Right ventricle myocardium inferior (tissue), 1 donor: ENCODE measurements at regions not wholly inside any gene's neighbourhood (a gene's known extent, or its start where the extent isn't known, plus 50 kb on each side); places are given as distances from the start of the nearest gene placed in this dataset.
"Not testable (repeated sequence)": the region's sequence is repeated elsewhere in the genome, so short reads cannot be mapped to it uniquely, and the experiment has no call there.

Source experiments
- ATAC-seq: fragments of 200-7000 bp; cut with Tn5 transposase; one replicate; pipeline ENCODE4 v1.9.1; 2020; ENCODE audit warnings: mild to moderate bottlenecking, moderate library complexity
- DNase-seq: peaks from one replicate; pipeline ENCODE4 v3.0.0; 2021; ENCODE audit errors: missing footprints
- intact Hi-C: fragments of 100-400 bp; cut with DNase I; formaldehyde crosslinking; loops from one replicate; pipeline ENCODE4 v1.11.0; 2022
- donor health status: DM: no; HTN: yes; CAD: no; lungs with severe emphysema.

DNA sequence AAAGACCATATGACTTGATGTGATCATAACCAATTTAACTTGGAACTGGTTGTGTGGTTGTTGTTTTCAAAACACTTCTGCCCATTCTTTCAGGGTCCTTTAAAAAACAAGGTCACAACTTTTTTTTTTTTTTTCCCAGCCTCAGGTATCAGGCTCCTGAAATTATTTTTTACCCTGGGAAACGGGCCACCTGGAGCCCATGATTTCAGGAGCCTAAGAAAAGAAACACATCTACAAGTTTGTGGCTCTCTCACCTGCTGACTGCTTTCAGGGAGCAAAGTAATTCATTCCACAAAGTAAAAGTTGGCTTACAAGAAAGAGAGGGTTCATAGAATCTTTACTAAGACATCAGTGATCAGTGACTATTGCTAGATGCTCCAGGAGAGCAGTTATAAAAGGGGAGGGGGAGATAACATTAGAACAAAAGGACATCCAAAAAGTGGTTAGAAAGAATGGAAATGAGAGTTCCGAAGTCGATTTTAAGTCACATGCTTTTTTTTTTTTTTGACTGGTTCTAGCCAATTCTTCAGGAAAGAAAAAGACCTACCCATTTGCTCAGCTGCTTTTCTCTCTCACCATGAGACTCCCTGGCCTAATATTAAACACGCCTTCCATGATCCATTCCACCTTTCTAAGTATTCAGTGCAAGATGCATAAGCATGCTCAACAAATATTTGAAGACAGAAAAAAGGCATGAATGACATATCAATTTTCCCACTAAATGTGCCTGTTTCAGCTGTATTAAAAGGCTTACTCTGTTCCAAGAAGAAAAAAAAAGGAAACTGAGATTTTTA is 267.3 kb downstream of the LRATD1 start:
- DNase-seq, result no peak
- intact Hi-C loops, result no loop called here
- ATAC-seq, result no peak

DNA sequence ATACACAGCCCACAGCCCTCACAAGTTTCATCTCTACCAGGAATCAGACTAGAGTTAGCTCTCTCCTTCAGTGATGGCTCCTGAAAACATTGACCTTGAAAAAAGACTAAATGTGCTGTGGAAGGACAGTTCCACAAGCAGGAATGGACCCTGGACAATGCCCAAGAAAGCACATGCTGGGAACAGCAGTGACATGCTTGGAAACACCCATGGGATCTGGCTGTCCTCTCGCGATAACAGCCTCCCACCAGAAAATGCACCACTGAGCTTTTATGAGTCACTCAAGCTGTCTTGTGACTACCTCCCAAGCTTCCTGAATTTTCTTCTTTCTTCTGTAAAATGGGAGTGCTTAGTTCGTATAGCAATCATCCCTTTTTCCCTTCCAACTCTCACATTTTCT is 269.2 kb downstream of the LRATD1 start:
- DNase-seq, result no peak
- intact Hi-C loops, result no loop called here
- ATAC-seq, result no peak

DNA sequence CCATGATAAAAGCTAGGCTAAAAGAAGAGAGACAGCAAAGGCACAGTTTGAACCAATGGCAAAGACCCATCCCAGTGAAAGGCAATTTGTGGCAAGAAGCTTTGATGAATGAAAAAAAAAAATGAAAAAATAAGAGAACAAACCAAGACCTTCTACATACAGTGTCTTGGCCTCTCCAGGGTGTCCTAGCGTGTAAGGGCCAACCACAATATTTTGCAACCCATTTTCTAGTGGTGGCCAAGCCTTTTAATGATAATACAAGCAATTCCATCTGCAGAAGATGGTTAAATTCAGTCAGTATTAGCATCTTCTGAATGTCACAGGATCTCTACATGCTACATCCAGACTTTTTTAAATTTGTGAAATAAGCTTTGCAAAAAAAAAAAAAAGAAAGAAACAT is 270.4 kb downstream of the LRATD1 start:
- intact Hi-C loops, result no loop called here
- ATAC-seq (no peak), DNase-seq (no peak)

- DNase-seq (no peak), ATAC-seq (no peak)
- intact Hi-C loops, result no loop called here
Measured at GRCh38 chr2:14903709-14904374, 271.3 kb downstream of the LRATD1 start.

- not testable (repeated sequence) for DNase-seq, ATAC-seq
Measured at GRCh38 chr2:14904378-14904777, 271.9 kb downstream of the LRATD1 start.

GRCh38 chr2:14905571-14905970 is 273.1 kb downstream of the LRATD1 start:
- ATAC-seq, result no peak
- DNase-seq, result no peak
- intact Hi-C loops, result no loop called here

More at GRCh38 chr2:14904378-14904777, 271.9 kb downstream of the LRATD1 start:
- intact Hi-C loops, result not testable (repeated sequence)

GRCh38 chr2:14907014-14907612 is 274.6 kb downstream of the LRATD1 start:
- no peak for ATAC-seq
- no peak for DNase-seq
- intact Hi-C loops, result no loop called here

DNA sequence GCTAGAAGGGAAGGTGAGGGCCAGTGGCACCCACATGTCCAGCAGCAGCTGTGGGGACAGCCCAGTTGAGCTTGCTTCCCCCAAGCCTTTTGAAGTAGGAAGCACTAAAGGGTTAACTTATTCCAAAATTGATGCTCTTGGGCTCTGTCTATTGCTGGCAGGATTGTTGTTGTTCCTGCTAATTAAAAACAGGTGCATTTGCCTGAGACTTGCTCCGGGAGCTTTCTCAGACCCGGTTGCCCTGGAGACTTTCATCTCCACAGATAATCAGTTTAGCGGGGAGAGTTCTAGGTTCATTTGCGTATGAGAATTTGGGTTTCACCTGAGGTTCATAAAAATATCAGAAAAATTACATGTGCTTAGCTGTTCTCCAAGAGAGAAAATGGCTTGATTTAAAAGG is 277.3 kb downstream of the LRATD1 start:
- no peak for ATAC-seq
- intact Hi-C loops, result no loop called here

DNA sequence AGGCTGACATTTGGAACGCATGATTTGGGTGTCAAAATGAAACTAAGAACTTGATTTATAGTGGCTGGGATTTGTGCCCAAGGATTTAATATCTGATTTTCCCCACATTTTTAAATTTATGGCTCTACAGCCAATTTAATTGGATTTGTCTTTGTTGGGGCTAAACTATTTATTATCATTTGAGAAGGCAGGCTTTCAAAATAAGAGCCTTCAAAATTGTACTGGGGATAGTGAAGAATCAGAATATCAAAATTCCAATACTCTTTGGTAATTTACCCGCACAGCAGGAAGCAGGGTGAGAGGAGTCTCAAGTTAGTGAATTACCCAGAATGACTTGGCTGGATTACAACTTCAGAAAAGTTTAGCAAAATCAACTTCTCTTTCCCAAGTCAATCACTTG is 278.1 kb downstream of the LRATD1 start:
- intact Hi-C loops, result no loop called here
- no peak for ATAC-seq
- DNase-seq, result no peak

More for the DNA sequence above, 277.3 kb downstream of the LRATD1 start:
- no peak for DNase-seq

DNA sequence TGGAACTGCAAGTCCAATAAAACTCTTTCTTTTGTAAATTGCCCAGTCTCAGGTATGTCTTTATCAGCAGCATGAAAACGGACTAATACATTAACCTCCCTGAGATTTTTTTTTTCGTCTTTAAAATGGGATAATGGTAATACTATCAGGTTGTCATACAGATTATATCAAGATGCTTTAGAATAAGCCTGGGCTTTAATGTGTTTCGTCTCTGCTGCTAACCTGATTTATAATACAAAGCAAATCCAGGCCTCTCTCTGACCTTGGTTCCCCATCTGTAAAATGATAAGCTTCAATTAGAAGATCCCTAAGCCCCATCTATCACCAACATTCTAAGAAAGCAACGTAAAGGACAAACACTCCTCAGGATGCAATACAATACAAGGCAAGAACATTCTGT is 283.5 kb downstream of the LRATD1 start:
- ATAC-seq (no peak), DNase-seq (no peak)
- intact Hi-C loops, result no loop called here

- DNase-seq (no peak), ATAC-seq (no peak)
- intact Hi-C loops, result no loop called here
Measured at GRCh38 chr2:14923820-14924580, 291.5 kb downstream of the LRATD1 start.

DNA sequence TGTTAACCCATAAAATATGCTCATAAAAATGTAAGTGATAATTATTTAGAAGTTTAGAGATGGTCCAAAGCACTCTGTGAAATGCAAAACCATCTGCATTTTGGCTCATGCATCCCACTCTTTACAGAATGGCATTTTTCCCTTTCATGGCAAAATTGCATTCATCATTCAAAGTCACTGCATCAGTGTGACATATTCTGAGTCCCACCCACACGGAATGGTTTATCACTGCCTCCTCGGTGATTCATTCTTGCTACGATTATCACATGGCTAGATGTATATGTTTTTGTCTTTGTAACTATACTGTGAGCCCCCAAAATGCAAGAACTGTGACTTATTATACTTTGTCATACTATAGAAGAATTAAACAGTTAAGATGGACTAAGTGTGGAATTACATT is 293.0 kb downstream of the LRATD1 start:
- no peak for ATAC-seq
- intact Hi-C loops, result no loop called here
- no peak for DNase-seq

DNA sequence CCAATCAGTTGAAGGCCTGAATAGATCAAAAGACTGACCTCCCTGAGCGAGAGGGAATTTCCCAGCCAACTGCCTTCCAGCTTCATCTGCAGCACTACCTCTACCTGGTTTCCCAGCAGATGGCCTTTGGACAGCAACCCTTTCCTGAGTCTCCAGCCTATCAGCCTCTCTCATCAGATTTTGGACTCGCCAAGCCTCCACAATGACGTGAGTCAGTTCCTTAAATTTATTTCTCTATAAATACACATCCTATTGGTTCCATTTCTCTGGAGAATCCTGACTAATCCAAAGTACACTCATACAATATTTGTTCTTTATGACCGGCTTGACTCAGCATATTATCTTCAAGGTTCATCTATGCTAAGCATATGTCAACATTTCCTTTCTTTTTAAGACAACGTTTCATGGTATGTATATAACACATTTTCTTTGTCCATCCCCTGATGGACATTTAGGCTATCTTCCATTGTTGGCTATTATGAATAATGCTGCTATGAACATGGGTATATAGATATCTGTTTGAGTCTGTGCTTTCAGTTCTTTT is 294.6 kb downstream of the LRATD1 start:
- no peak for DNase-seq
- intact Hi-C loops, result no loop called here
- no peak for ATAC-seq

DNA sequence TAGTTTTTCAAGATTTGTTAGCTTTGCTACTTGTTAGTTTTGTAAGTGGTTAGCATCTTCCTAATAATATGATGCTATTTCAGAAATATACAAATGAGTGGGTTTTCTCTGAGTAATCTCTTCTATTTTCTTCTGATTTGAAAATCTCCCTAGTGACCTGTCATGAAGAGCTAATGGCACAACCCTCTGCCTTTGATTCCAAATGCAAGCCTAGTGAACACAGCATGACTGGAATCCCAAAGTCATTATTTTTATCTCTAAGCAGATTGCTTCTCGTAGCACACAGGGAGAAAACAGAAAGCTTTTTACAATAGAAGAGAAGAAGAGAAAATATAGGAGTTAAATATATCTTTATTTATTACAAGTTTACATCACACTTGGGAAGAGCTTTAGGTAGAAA is 295.5 kb downstream of the LRATD1 start:
- no peak for ATAC-seq
- intact Hi-C loops, result no loop called here
- DNase-seq, result no peak

DNA sequence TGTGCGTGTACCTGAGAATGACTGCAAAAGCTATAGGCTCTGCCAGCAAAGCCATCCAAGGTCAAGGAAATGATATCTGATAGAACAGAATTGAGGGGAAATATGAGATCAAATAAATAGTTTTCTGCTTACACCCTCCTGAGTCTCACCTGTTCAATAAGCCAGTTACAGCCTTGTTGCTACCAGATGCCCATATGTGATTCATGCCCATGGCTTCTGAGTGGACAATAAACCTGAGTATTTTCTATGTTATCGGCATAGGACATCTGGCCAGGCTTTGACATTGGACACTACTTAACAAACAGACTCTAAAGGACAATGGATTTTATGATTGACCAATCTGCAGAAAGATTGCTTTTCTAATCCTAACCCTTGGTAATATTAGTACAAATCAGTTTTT is 297.9 kb downstream of the LRATD1 start:
- DNase-seq (no peak), ATAC-seq (no peak)
- intact Hi-C loops, result no loop called here

GRCh38 chr2:14932285-14932684 is 299.8 kb downstream of the LRATD1 start:
- no peak for ATAC-seq
- DNase-seq, result no peak
- intact Hi-C loops, result no loop called here

DNA sequence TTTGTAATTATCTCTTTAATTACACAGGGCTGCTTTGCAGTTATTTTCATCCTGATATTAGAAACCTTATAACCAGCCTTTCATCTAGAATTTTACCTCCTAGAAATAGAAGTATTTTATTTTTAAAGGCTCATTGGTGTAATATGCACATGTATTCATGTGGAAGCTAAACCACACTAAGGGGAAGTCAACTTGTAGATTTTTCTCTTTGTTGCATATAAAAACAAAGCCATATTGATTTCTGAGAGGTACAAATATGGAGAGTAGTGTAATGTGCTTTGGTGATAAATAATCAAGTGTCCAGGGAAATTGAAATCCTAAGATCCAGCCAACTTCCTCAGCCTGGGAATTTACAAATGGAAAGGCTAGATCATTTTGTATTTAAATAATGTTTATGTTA is 301.2 kb downstream of the LRATD1 start:
- DNase-seq (no peak), ATAC-seq (no peak)
- intact Hi-C loops, result no loop called here

DNA sequence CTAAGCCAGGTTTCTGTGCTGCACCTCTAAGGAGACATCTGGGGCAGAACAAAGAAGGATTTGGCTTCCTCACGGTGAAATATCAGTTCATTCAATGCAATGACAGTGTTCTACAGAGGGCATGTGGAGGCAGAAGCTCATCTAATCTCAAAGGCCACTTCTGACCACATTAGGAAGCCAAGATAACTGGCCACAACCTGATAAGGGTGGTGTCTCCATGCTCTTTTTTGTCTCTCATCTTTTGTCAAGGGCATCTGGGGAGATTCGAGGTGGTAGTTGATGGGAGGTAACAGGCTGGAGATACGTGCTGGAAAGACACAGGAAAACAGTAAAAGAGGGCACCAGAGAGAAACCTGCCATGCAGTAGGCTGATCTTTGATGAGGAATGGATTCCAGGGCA is 303.9 kb downstream of the LRATD1 start:
- intact Hi-C loops, result no loop called here
- ATAC-seq, result no peak
- no peak for DNase-seq

DNA sequence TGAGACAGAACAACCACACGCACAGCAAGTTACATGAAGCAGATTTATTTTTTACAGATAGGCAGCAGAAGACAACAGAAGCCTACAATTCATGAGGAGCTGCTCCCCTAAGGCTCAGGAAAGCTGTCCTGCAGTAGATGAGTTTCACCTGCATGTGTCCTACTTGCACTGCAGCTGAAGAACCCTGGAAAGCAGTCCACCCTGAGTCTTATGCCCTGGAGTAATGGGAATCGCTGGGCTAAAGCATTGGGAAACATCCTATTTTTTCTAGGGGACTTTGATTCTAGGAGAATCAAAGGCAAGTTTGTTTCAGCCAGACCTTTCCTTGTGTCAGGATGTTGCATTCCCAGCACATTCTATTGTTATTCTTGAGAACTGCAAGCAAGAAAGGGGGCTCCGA is 304.8 kb downstream of the LRATD1 start:
- DNase-seq (no peak), ATAC-seq (no peak)
- intact Hi-C loops, result no loop called here
